ENCODE measurements at regions not wholly inside any gene's neighbourhood (a gene's known extent, or its start where the extent isn't known, plus 50 kb on each side); places are given as distances from the start of the nearest gene placed in this dataset.
"Not testable (repeated sequence)": the region's sequence is repeated elsewhere in the genome, so short reads cannot be mapped to it uniquely, and the experiment has no call there.

GRCh38 chr2:52495816-52496215 is 1271.8 kb upstream of the CHAC2 start:
- H3K4me1 ChIP-seq, result no peaks in the 10 kb centered on the region
- no peaks in the 10 kb centered on the region for H3K36me3 ChIP-seq
- TF ChIP-seq CTCF (IDR thresholded peaks at IDR 0.05) (no peak), POLR2A (IDR thresholded peaks at IDR 0.05) (no peak)
- no peaks in the 10 kb centered on the region for H3K27me3 ChIP-seq
- no peak overlapping the region for H3K4me3 ChIP-seq
- no peak for DNase-seq
- H3K9me3 ChIP-seq, result peaks cover 0 to 4% (median 0%) of the 10 kb centered on the region in 4 donors
- no peak overlapping the region for H3K27ac ChIP-seq

- no peak overlapping the region for H3K27ac ChIP-seq
- H3K9me3 ChIP-seq, result no peaks in the 10 kb centered on the region
- no peaks in the 10 kb centered on the region for H3K36me3 ChIP-seq
- DNase-seq, result no peak
- no peaks in the 10 kb centered on the region for H3K27me3 ChIP-seq
- H3K4me1 ChIP-seq, result no peaks in the 10 kb centered on the region
- TF ChIP-seq POLR2A (IDR thresholded peaks at IDR 0.05), result no peak
- no peak for TF ChIP-seq CTCF (IDR thresholded peaks at IDR 0.05)
- H3K4me3 ChIP-seq, result no peak overlapping the region
Measured at GRCh38 chr2:52477166-52477565, 1290.4 kb upstream of the CHAC2 start.

- no peak overlapping the region for H3K27ac ChIP-seq
- no peaks in the 10 kb centered on the region for H3K27me3 ChIP-seq
- H3K9me3 ChIP-seq, result no peaks in the 10 kb centered on the region
- no peak for TF ChIP-seq POLR2A (IDR thresholded peaks at IDR 0.05)
- no peak for TF ChIP-seq CTCF (IDR thresholded peaks at IDR 0.05)
- no peak overlapping the region for H3K4me3 ChIP-seq
- H3K36me3 ChIP-seq, result no peaks in the 10 kb centered on the region
- H3K4me1 ChIP-seq, result no peaks in the 10 kb centered on the region
- no peak for DNase-seq
Measured at GRCh38 chr2:52475590-52475989, 1292.0 kb upstream of the CHAC2 start.

- no peak overlapping the region for H3K27ac ChIP-seq
- no peak for DNase-seq
- no peaks in the 10 kb centered on the region for H3K9me3 ChIP-seq
- H3K36me3 ChIP-seq, result no peaks in the 10 kb centered on the region
- no peaks in the 10 kb centered on the region for H3K27me3 ChIP-seq
- TF ChIP-seq POLR2A (IDR thresholded peaks at IDR 0.05), result no peak
- no peak for TF ChIP-seq CTCF (IDR thresholded peaks at IDR 0.05)
- no peaks in the 10 kb centered on the region for H3K4me1 ChIP-seq
- H3K4me3 ChIP-seq, result no peak overlapping the region
Measured at GRCh38 chr2:52474091-52474490, 1293.5 kb upstream of the CHAC2 start.

GRCh38 chr2:52473526-52473925 is 1294.1 kb upstream of the CHAC2 start:
- no peak overlapping the region for H3K27ac ChIP-seq
- no peaks in the 10 kb centered on the region for H3K36me3 ChIP-seq
- H3K9me3 ChIP-seq, result no peaks in the 10 kb centered on the region
- no peaks in the 10 kb centered on the region for H3K4me1 ChIP-seq
- DNase-seq, result no peak
- TF ChIP-seq POLR2A (IDR thresholded peaks at IDR 0.05), result no peak
- no peak for TF ChIP-seq CTCF (IDR thresholded peaks at IDR 0.05)
- H3K4me3 ChIP-seq, result no peak overlapping the region
- no peaks in the 10 kb centered on the region for H3K27me3 ChIP-seq

- H3K27ac ChIP-seq, H3K4me1 ChIP-seq, H3K27me3 ChIP-seq, H3K36me3 ChIP-seq, DNase-seq, H3K4me3 ChIP-seq, H3K9me3 ChIP-seq: not testable (repeated sequence)
Measured at GRCh38 chr2:52470457-52470856, 1297.1 kb upstream of the CHAC2 start.

Measured in Peyer's patch (tissue), 4 donors.